SK-N-SH (cell line): ENCODE measurements at regions not wholly inside any gene's neighbourhood (a gene's known extent, or its start where the extent isn't known, plus 50 kb on each side); places are given as distances from the start of the nearest gene placed in this dataset.

Experiments used
- CTCF ChIA-PET: fragments of 300-600, 350-600 bp; formaldehyde crosslinking; extraction: SDS; loops from one replicate; lab custom pipeline; 2021; lab: Yijun Ruan, JAX
- POLR2A ChIA-PET: fragments of 350-600 bp; sonication (Branson Sonifier 250); formaldehyde crosslinking; extraction: SDS; loops from one replicate; lab custom pipeline; 2020; ENCODE audit warnings: antibody characterized with exemption, inconsistent platforms; lab: Yijun Ruan, JAX
- DNase-seq: peaks from one replicate; pipeline ENCODE4 v3.0.0; 2012
- H2AFZ ChIP-seq: fragments of 200-600 bp; sonication (generic); 2 replicates; pipeline ENCODE4 v1.8.1; 2016; ENCODE audit warnings: antibody characterized with exemption, mild to moderate bottlenecking, low read depth
- H3F3A ChIP-seq: fragments of 200-600 bp; sonication (generic); replicated peaks from 2 replicates; pipeline ENCODE3; 2016; ENCODE audit warnings: antibody characterized with exemption, mild to moderate bottlenecking; ENCODE audit not compliant: insufficient read depth
- H3K27ac ChIP-seq, 2 experiments: fragments of 200-500 bp in 1 of 2; fragments of 200-600 bp in 1 of 2; sonication (Bioruptor generic) in 1 of 2; sonication (generic), shearing (Covaris generic) in 1 of 2; 2 replicates each; pipeline versions ENCODE4 v1.5.1 to v1.6.1; 2014 to 2016; ENCODE audit warnings: low read depth in 2 of 2, inconsistent platforms in 1 of 2, low read length in 1 of 2, mild to moderate bottlenecking in 1 of 2, mixed read lengths in 1 of 2
- H3K27me3 ChIP-seq: fragments of 200-600 bp; sonication (generic), shearing (Covaris generic); 2 replicates; pipeline ENCODE4 v1.6.1; 2016; ENCODE audit warnings: mixed run types; ENCODE audit not compliant: insufficient read depth
- H3K36me3 ChIP-seq, 2 experiments: fragments of 200-500 bp in 1 of 2; fragments of 200-600 bp in 1 of 2; sonication (Bioruptor generic) in 1 of 2; sonication (generic) in 1 of 2; replicated peaks in 1 of 2; 2 replicates each; pipeline versions ENCODE3 to v1.5.1; 2014 to 2016; ENCODE audit warnings: low read length in 1 of 2, mild to moderate bottlenecking in 1 of 2; ENCODE audit not compliant: insufficient read depth in 2 of 2, control insufficient read depth in 1 of 2
- H3K4me1 ChIP-seq, 2 experiments: fragments of 200-500 bp in 1 of 2; fragments of 200-600 bp in 1 of 2; sonication (Bioruptor generic) in 1 of 2; sonication (generic), shearing (Covaris generic) in 1 of 2; 2 replicates each; pipeline versions ENCODE4 v1.5.1 to v1.6.1; 2014 to 2016; ENCODE audit warnings: low read depth in 1 of 2, low read length in 1 of 2, mixed run types in 1 of 2; ENCODE audit not compliant: insufficient read depth in 2 of 2, control insufficient read depth in 1 of 2
- H3K4me2 ChIP-seq: fragments of 200-600 bp; sonication (generic), shearing (Covaris generic); 2 replicates; pipeline ENCODE4 v1.6.1; 2017; ENCODE audit warnings: mixed run types
- H3K4me3 ChIP-seq, 2 experiments: fragments of 200-500 bp in 1 of 2; fragments of 200-600 bp in 1 of 2; sonication (Bioruptor generic) in 1 of 2; sonication (generic), shearing (Covaris generic) in 1 of 2; 2 replicates each; pipeline versions ENCODE4 v1.5.1 to v1.8.1; 2014 to 2016; ENCODE audit warnings: low read depth in 2 of 2, inconsistent platforms in 1 of 2, low read length in 1 of 2, mild to moderate bottlenecking in 1 of 2, mixed read lengths in 1 of 2, moderate library complexity in 1 of 2
- H3K79me2 ChIP-seq: fragments of 200-600 bp; sonication (generic); 2 replicates; pipeline ENCODE4 v1.8.1; 2017; ENCODE audit warnings: mild to moderate bottlenecking; ENCODE audit not compliant: insufficient read depth
- H3K9ac ChIP-seq: fragments of 200-600 bp; sonication (generic); 2 replicates; pipeline ENCODE4 v1.6.1; 2017; ENCODE audit warnings: mixed run types
- H3K9me2 ChIP-seq: fragments of 200-600 bp; sonication (generic); 2 replicates; pipeline ENCODE4 v1.6.1; 2017; ENCODE audit warnings: mixed run types
- H3K9me3 ChIP-seq: fragments of 200-600 bp; sonication (generic); 2 replicates; pipeline ENCODE4 v1.6.1; 2017; ENCODE audit warnings: mixed run types, mild to moderate bottlenecking, moderate library complexity
- H4K20me1 ChIP-seq: fragments of 200-600 bp; sonication (generic); 2 replicates; pipeline ENCODE4 v1.6.1; 2017; ENCODE audit warnings: mild to moderate bottlenecking, mixed run types; ENCODE audit not compliant: insufficient read depth
- CHD2 ChIP-seq: fragments of 150-350 bp; IDR thresholded peaks from 2 replicates; pipeline ENCODE4 v1.6.1; 2018; ENCODE audit warnings: low read length; ENCODE audit not compliant: partially characterized antibody
- EP300 ChIP-seq, 2 experiments: IDR thresholded peaks; 2 replicates each; pipeline versions ENCODE4 v1.4.0 to v1.6.1; 2012; ENCODE audit warnings: borderline replicate concordance in 1 of 2, low read depth in 1 of 2, low read length in 1 of 2
- FOSL2 ChIP-seq: IDR thresholded peaks from 2 replicates; pipeline ENCODE4 v1.4.0; 2012; ENCODE audit warnings: low read depth, mild to moderate bottlenecking, moderate library complexity, borderline replicate concordance
- FOXJ3 ChIP-seq: sonication (generic); formaldehyde crosslinking; IDR thresholded peaks from 2 replicates; pipeline ENCODE4 v1.5.1; 2020; ENCODE audit warnings: mild to moderate bottlenecking, missing genetic modification reagents
- FOXM1 ChIP-seq: IDR thresholded peaks from 2 replicates; pipeline ENCODE4 v1.4.0; 2012; ENCODE audit warnings: low read depth, mild to moderate bottlenecking
- JUND ChIP-seq: IDR thresholded peaks from 2 replicates; pipeline ENCODE4 v1.4.0; 2012
- MEF2A ChIP-seq: IDR thresholded peaks from 2 replicates; pipeline ENCODE4 v1.4.0; 2012; ENCODE audit warnings: low read depth, borderline replicate concordance
- MXI1 ChIP-seq: IDR thresholded peaks from 2 replicates; pipeline ENCODE4 v1.6.1; 2012; ENCODE audit warnings: mild to moderate bottlenecking, low read depth, low read length, improper control_type of control experiment
- NRF1 ChIP-seq: IDR thresholded peaks from 2 replicates; pipeline ENCODE4 v1.6.1; 2012; ENCODE audit warnings: low read depth, mild to moderate bottlenecking, low read length
- POLR2AphosphoS5 ChIP-seq: IDR thresholded peaks from 2 replicates; pipeline ENCODE4 v1.6.1; 2012; ENCODE audit warnings: low read depth, low read length
- RXRA ChIP-seq: IDR thresholded peaks from 2 replicates; pipeline ENCODE4 v1.4.0; 2012; ENCODE audit warnings: low read depth, mild to moderate bottlenecking, borderline replicate concordance
- SIN3A ChIP-seq: IDR thresholded peaks from 2 replicates; pipeline ENCODE4 v1.6.1; 2012; ENCODE audit warnings: low read depth, mild to moderate bottlenecking, low read length, moderate library complexity, borderline replicate concordance
- SMC3 ChIP-seq: IDR thresholded peaks from 2 replicates; pipeline ENCODE4 v1.6.1; 2012; ENCODE audit warnings: low read depth, low read length, improper control_type of control experiment
- TAF1 ChIP-seq: IDR thresholded peaks from 2 replicates; pipeline ENCODE4 v1.6.1; 2012; ENCODE audit warnings: low read depth, mild to moderate bottlenecking, low read length, moderate library complexity, borderline replicate concordance
- TEAD4 ChIP-seq: IDR thresholded peaks from 2 replicates; pipeline ENCODE4 v1.4.0; 2012; ENCODE audit warnings: mild to moderate bottlenecking, borderline replicate concordance; ENCODE audit not compliant: insufficient read depth
- WGBS: methylation state at CpG from one replicate; pipeline ENCODE4 v1.1.6; 2017; ENCODE audit warnings: low lambda C conversion rate; 5-methylcytosine and 5-hydroxymethylcytosine counted together
- TF ChIP-seq, protein P1 (sequence below): IDR thresholded peaks from 2 replicates; pipeline ENCODE4 v1.4.0; 2012; ENCODE audit warnings: low read depth, borderline replicate concordance
- TF ChIP-seq, protein P2 (sequence below): fragments of 150-350 bp; IDR thresholded peaks from 2 replicates; pipeline ENCODE4 v1.6.1; 2016; ENCODE audit warnings: mild to moderate bottlenecking, low read depth, low read length
- TF ChIP-seq, protein P3 (sequence below): IDR thresholded peaks from 2 replicates; pipeline ENCODE4 v1.4.0; 2012; ENCODE audit warnings: low read depth
- TF ChIP-seq, protein P4 (sequence below): fragments of 150-350 bp; IDR thresholded peaks from 2 replicates; pipeline ENCODE4 v1.6.1; 2017; ENCODE audit warnings: antibody characterized with exemption, low read length, low read depth, borderline replicate concordance
- TF ChIP-seq, protein P5 (sequence below): IDR thresholded peaks from 2 replicates; pipeline ENCODE4; 2012

DNA sequence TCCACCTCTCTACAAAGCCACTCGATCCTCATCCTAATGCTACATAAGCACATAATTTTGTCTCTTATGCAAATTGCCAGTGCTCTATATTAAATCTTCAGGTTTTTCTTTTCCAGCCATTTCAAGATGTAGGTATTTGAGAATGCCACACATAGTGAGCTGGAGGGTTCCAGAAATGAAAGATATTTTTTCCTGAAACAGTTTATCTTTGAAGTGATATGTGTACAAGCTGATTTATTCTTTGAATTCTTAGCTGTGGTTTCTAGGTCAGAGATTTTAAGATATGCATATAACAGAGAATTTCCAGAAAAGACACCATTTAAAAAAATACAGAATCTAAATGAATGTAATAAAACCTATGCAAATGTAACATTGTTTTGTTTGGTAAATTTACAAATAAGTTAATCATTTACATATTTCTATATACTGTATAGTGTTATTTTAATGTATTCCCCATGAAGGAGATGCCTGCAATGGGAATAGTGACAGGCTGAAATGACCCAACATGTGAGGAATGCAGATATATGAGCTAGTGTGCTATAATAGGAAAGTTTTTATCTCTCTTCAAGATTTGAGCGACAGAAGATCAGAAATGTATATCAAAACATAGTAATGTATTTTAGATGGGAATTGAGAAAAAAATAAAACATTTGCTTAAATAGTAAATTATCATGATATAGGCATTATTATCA, 570.2 kb downstream of the SLITRK1 start (continued):
- TF ChIP-seq, protein P1, sequence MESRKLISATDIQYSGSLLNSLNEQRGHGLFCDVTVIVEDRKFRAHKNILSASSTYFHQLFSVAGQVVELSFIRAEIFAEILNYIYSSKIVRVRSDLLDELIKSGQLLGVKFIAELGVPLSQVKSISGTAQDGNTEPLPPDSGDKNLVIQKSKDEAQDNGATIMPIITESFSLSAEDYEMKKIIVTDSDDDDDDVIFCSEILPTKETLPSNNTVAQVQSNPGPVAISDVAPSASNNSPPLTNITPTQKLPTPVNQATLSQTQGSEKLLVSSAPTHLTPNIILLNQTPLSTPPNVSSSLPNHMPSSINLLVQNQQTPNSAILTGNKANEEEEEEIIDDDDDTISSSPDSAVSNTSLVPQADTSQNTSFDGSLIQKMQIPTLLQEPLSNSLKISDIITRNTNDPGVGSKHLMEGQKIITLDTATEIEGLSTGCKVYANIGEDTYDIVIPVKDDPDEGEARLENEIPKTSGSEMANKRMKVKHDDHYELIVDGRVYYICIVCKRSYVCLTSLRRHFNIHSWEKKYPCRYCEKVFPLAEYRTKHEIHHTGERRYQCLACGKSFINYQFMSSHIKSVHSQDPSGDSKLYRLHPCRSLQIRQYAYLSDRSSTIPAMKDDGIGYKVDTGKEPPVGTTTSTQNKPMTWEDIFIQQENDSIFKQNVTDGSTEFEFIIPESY = no peak
- TF ChIP-seq, protein P2, sequence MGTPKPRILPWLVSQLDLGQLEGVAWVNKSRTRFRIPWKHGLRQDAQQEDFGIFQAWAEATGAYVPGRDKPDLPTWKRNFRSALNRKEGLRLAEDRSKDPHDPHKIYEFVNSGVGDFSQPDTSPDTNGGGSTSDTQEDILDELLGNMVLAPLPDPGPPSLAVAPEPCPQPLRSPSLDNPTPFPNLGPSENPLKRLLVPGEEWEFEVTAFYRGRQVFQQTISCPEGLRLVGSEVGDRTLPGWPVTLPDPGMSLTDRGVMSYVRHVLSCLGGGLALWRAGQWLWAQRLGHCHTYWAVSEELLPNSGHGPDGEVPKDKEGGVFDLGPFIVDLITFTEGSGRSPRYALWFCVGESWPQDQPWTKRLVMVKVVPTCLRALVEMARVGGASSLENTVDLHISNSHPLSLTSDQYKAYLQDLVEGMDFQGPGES = no peak
- no peak for TF ChIP-seq TEAD4
- TF ChIP-seq, protein P3, sequence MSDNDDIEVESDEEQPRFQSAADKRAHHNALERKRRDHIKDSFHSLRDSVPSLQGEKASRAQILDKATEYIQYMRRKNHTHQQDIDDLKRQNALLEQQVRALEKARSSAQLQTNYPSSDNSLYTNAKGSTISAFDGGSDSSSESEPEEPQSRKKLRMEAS = no peak
- TF ChIP-seq FOXM1 = no peak
- TF ChIP-seq, protein P4, sequence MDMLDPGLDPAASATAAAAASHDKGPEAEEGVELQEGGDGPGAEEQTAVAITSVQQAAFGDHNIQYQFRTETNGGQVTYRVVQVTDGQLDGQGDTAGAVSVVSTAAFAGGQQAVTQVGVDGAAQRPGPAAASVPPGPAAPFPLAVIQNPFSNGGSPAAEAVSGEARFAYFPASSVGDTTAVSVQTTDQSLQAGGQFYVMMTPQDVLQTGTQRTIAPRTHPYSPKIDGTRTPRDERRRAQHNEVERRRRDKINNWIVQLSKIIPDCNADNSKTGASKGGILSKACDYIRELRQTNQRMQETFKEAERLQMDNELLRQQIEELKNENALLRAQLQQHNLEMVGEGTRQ = no peak
- TF ChIP-seq MEF2A = peak; percentile 61
- no peak for TF ChIP-seq FOXJ3 (CRISPR knock-in tag)
- no peak for TF ChIP-seq NRF1
- no peak for TF ChIP-seq TAF1

DNA sequence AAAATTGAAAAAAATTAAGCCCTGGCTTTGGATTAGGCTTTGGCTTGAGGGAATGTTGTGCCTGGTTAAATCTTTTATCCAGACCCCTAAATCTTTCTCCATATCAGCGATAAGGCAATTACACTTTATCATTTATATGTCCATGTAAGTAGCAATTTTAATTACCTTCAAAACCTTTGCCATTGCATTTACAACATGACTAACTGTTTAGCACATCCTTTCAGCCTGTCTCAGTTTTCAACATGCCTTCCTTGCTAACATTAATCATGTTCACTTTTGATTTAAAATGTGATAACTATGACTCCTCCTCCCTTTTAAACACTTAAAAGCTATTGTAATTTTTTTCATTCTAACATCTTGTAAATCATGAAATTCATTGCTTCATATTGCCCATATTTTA, 583.7 kb downstream of the SLITRK1 start:
- H3K4me1 ChIP-seq = no peaks in the 10 kb centered on the region
- no peaks in the 10 kb centered on the region for H3K36me3 ChIP-seq
- H3F3A ChIP-seq = no peaks in the 10 kb centered on the region
- H3K4me2 ChIP-seq = no peak overlapping the region
- ChIA-PET CTCF (no interaction called here), POLR2A (no interaction called here)
- H4K20me1 ChIP-seq = no peaks in the 10 kb centered on the region
- no peak overlapping the region for H3K4me3 ChIP-seq
- DNase-seq = no peak
- 0% methylated on average over 1 of the region's 1 CpG for WGBS
- H3K27me3 ChIP-seq = no peaks in the 10 kb centered on the region
- H3K27ac ChIP-seq = no peak overlapping the region
- H2AFZ ChIP-seq = no peak overlapping the region
- no peaks in the 10 kb centered on the region for H3K9me2 ChIP-seq
- H3K79me2 ChIP-seq = no peaks in the 10 kb centered on the region
- no peaks in the 10 kb centered on the region for H3K9me3 ChIP-seq
- H3K9ac ChIP-seq = no peak overlapping the region
- no peak for TF ChIP-seq SMC3
- no peak for TF ChIP-seq FOSL2
- no peak for TF ChIP-seq EP300 (IDR thresholded peaks at IDR 0.05; ENCODE audit: borderline replicate concordance in 1 of 2, low read depth in 1 of 2, low read length in 1 of 2)
- TF ChIP-seq, protein P4 = no peak
- TF ChIP-seq POLR2AphosphoS5 = no peak
- no peak for TF ChIP-seq RXRA
- no peak for TF ChIP-seq MXI1
- no peak for TF ChIP-seq SIN3A
- TF ChIP-seq, protein P5, sequence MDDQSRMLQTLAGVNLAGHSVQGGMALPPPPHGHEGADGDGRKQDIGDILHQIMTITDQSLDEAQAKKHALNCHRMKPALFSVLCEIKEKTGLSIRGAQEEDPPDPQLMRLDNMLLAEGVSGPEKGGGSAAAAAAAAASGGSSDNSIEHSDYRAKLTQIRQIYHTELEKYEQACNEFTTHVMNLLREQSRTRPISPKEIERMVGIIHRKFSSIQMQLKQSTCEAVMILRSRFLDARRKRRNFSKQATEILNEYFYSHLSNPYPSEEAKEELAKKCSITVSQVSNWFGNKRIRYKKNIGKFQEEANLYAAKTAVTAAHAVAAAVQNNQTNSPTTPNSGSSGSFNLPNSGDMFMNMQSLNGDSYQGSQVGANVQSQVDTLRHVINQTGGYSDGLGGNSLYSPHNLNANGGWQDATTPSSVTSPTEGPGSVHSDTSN = peak; percentile 62
- TF ChIP-seq JUND = peak; percentile 34; the same call in 1 of the 2 replicates
- no peak for TF ChIP-seq NRF1
- no peak for TF ChIP-seq FOXJ3 (CRISPR knock-in tag)
- TF ChIP-seq FOXM1 = no peak
- no peak for TF ChIP-seq TEAD4
- TF ChIP-seq, protein P1 = no peak
- no peak for TF ChIP-seq TAF1
- TF ChIP-seq CHD2 = no peak
